SK-N-SH (cell line): ENCODE measurements at regions not wholly inside any gene's neighbourhood (a gene's known extent, or its start where the extent isn't known, plus 50 kb on each side); places are given as distances from the start of the nearest gene placed in this dataset.

Experiments
- CTCF ChIA-PET: fragments of 300-600, 350-600 bp; formaldehyde crosslinking; extraction: SDS; loops from one replicate; lab custom pipeline; 2021; lab: Yijun Ruan, JAX
- POLR2A ChIA-PET: fragments of 350-600 bp; sonication (Branson Sonifier 250); formaldehyde crosslinking; extraction: SDS; loops from one replicate; lab custom pipeline; 2020; ENCODE audit warnings: antibody characterized with exemption, inconsistent platforms; lab: Yijun Ruan, JAX
- DNase-seq: peaks from one replicate; pipeline ENCODE4 v3.0.0; 2012
- H2AFZ ChIP-seq: fragments of 200-600 bp; sonication (generic); 2 replicates; pipeline ENCODE4 v1.8.1; 2016; ENCODE audit warnings: antibody characterized with exemption, mild to moderate bottlenecking, low read depth
- H3F3A ChIP-seq: fragments of 200-600 bp; sonication (generic); replicated peaks from 2 replicates; pipeline ENCODE3; 2016; ENCODE audit warnings: antibody characterized with exemption, mild to moderate bottlenecking; ENCODE audit not compliant: insufficient read depth
- H3K27ac ChIP-seq, 2 experiments: fragments of 200-500 bp in 1 of 2; fragments of 200-600 bp in 1 of 2; sonication (Bioruptor generic) in 1 of 2; sonication (generic), shearing (Covaris generic) in 1 of 2; 2 replicates each; pipeline versions ENCODE4 v1.5.1 to v1.6.1; 2014 to 2016; ENCODE audit warnings: low read depth in 2 of 2, inconsistent platforms in 1 of 2, low read length in 1 of 2, mild to moderate bottlenecking in 1 of 2, mixed read lengths in 1 of 2
- H3K27me3 ChIP-seq: fragments of 200-600 bp; sonication (generic), shearing (Covaris generic); 2 replicates; pipeline ENCODE4 v1.6.1; 2016; ENCODE audit warnings: mixed run types; ENCODE audit not compliant: insufficient read depth
- H3K36me3 ChIP-seq, 2 experiments: fragments of 200-500 bp in 1 of 2; fragments of 200-600 bp in 1 of 2; sonication (Bioruptor generic) in 1 of 2; sonication (generic) in 1 of 2; replicated peaks in 1 of 2; 2 replicates each; pipeline versions ENCODE3 to v1.5.1; 2014 to 2016; ENCODE audit warnings: low read length in 1 of 2, mild to moderate bottlenecking in 1 of 2; ENCODE audit not compliant: insufficient read depth in 2 of 2, control insufficient read depth in 1 of 2
- H3K4me1 ChIP-seq, 2 experiments: fragments of 200-500 bp in 1 of 2; fragments of 200-600 bp in 1 of 2; sonication (Bioruptor generic) in 1 of 2; sonication (generic), shearing (Covaris generic) in 1 of 2; 2 replicates each; pipeline versions ENCODE4 v1.5.1 to v1.6.1; 2014 to 2016; ENCODE audit warnings: low read depth in 1 of 2, low read length in 1 of 2, mixed run types in 1 of 2; ENCODE audit not compliant: insufficient read depth in 2 of 2, control insufficient read depth in 1 of 2
- H3K4me2 ChIP-seq: fragments of 200-600 bp; sonication (generic), shearing (Covaris generic); 2 replicates; pipeline ENCODE4 v1.6.1; 2017; ENCODE audit warnings: mixed run types
- H3K4me3 ChIP-seq, 2 experiments: fragments of 200-500 bp in 1 of 2; fragments of 200-600 bp in 1 of 2; sonication (Bioruptor generic) in 1 of 2; sonication (generic), shearing (Covaris generic) in 1 of 2; 2 replicates each; pipeline versions ENCODE4 v1.5.1 to v1.8.1; 2014 to 2016; ENCODE audit warnings: low read depth in 2 of 2, inconsistent platforms in 1 of 2, low read length in 1 of 2, mild to moderate bottlenecking in 1 of 2, mixed read lengths in 1 of 2, moderate library complexity in 1 of 2
- H3K79me2 ChIP-seq: fragments of 200-600 bp; sonication (generic); 2 replicates; pipeline ENCODE4 v1.8.1; 2017; ENCODE audit warnings: mild to moderate bottlenecking; ENCODE audit not compliant: insufficient read depth
- H3K9ac ChIP-seq: fragments of 200-600 bp; sonication (generic); 2 replicates; pipeline ENCODE4 v1.6.1; 2017; ENCODE audit warnings: mixed run types
- H3K9me2 ChIP-seq: fragments of 200-600 bp; sonication (generic); 2 replicates; pipeline ENCODE4 v1.6.1; 2017; ENCODE audit warnings: mixed run types
- H3K9me3 ChIP-seq: fragments of 200-600 bp; sonication (generic); 2 replicates; pipeline ENCODE4 v1.6.1; 2017; ENCODE audit warnings: mixed run types, mild to moderate bottlenecking, moderate library complexity
- H4K20me1 ChIP-seq: fragments of 200-600 bp; sonication (generic); 2 replicates; pipeline ENCODE4 v1.6.1; 2017; ENCODE audit warnings: mild to moderate bottlenecking, mixed run types; ENCODE audit not compliant: insufficient read depth
- CHD2 ChIP-seq: fragments of 150-350 bp; IDR thresholded peaks from 2 replicates; pipeline ENCODE4 v1.6.1; 2018; ENCODE audit warnings: low read length; ENCODE audit not compliant: partially characterized antibody
- EP300 ChIP-seq, 2 experiments: IDR thresholded peaks; 2 replicates each; pipeline versions ENCODE4 v1.4.0 to v1.6.1; 2012; ENCODE audit warnings: borderline replicate concordance in 1 of 2, low read depth in 1 of 2, low read length in 1 of 2
- POLR2AphosphoS5 ChIP-seq: IDR thresholded peaks from 2 replicates; pipeline ENCODE4 v1.6.1; 2012; ENCODE audit warnings: low read depth, low read length
- RAD21 ChIP-seq: IDR thresholded peaks from 2 replicates; pipeline ENCODE4 v1.6.1; 2012; ENCODE audit warnings: mild to moderate bottlenecking, low read length
- TAF1 ChIP-seq: IDR thresholded peaks from 2 replicates; pipeline ENCODE4 v1.6.1; 2012; ENCODE audit warnings: low read depth, mild to moderate bottlenecking, low read length, moderate library complexity, borderline replicate concordance
- WGBS: methylation state at CpG from one replicate; pipeline ENCODE4 v1.1.6; 2017; ENCODE audit warnings: low lambda C conversion rate; 5-methylcytosine and 5-hydroxymethylcytosine counted together
- TF ChIP-seq, protein P1 (sequence below): fragments of 150-350 bp; IDR thresholded peaks from 2 replicates; pipeline ENCODE4 v1.6.1; 2016; ENCODE audit warnings: mild to moderate bottlenecking, low read depth, low read length
- TF ChIP-seq, protein P2 (sequence below): IDR thresholded peaks from 2 replicates; pipeline ENCODE4 v1.6.1; 2012; ENCODE audit warnings: mild to moderate bottlenecking, low read depth, low read length, moderate library complexity
- TF ChIP-seq, protein P3 (sequence below): IDR thresholded peaks from 2 replicates; pipeline ENCODE4 v1.4.0; 2012; ENCODE audit warnings: low read depth, borderline replicate concordance

DNA sequence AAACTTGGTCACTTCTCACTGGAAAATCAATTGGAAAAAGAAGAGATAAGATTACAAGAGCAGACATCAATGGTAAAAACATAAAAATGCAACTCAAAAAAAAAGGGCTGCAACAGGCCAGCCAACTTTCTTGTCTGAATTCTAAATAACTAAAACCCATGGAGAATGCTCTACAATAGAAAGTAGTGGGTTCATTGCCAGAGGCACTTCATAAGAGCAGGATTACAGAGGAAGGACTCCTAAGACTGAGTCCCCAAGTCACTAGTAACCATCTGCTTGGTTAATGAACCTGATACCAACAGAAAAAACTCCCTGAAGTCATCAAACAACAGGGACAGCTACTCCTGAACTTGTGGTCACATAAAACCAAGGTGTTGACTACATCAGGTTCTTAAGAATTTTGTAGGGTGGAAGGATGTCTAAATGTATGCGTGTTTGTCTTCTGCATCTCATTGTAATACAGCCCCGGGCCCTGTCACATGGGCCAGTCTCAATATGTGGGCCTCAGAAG lies 148.6 kb downstream of the IMPG2 start:
- Histone ChIP-seq H2AFZ (no peak overlapping the region), H3K4me1 (peaks cover 0 to 2% of the 10 kb centered on the region in 2 experiments; a peak in 1 of 4 replicates)
- WGBS: 92% methylated on average over 2 of the region's 2 CpGs
- no peak for TF ChIP-seq TAF1
- TF ChIP-seq, protein P1, sequence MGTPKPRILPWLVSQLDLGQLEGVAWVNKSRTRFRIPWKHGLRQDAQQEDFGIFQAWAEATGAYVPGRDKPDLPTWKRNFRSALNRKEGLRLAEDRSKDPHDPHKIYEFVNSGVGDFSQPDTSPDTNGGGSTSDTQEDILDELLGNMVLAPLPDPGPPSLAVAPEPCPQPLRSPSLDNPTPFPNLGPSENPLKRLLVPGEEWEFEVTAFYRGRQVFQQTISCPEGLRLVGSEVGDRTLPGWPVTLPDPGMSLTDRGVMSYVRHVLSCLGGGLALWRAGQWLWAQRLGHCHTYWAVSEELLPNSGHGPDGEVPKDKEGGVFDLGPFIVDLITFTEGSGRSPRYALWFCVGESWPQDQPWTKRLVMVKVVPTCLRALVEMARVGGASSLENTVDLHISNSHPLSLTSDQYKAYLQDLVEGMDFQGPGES: no peak
- TF ChIP-seq, protein P2, sequence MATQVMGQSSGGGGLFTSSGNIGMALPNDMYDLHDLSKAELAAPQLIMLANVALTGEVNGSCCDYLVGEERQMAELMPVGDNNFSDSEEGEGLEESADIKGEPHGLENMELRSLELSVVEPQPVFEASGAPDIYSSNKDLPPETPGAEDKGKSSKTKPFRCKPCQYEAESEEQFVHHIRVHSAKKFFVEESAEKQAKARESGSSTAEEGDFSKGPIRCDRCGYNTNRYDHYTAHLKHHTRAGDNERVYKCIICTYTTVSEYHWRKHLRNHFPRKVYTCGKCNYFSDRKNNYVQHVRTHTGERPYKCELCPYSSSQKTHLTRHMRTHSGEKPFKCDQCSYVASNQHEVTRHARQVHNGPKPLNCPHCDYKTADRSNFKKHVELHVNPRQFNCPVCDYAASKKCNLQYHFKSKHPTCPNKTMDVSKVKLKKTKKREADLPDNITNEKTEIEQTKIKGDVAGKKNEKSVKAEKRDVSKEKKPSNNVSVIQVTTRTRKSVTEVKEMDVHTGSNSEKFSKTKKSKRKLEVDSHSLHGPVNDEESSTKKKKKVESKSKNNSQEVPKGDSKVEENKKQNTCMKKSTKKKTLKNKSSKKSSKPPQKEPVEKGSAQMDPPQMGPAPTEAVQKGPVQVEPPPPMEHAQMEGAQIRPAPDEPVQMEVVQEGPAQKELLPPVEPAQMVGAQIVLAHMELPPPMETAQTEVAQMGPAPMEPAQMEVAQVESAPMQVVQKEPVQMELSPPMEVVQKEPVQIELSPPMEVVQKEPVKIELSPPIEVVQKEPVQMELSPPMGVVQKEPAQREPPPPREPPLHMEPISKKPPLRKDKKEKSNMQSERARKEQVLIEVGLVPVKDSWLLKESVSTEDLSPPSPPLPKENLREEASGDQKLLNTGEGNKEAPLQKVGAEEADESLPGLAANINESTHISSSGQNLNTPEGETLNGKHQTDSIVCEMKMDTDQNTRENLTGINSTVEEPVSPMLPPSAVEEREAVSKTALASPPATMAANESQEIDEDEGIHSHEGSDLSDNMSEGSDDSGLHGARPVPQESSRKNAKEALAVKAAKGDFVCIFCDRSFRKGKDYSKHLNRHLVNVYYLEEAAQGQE: no peak
- TF ChIP-seq, protein P3, sequence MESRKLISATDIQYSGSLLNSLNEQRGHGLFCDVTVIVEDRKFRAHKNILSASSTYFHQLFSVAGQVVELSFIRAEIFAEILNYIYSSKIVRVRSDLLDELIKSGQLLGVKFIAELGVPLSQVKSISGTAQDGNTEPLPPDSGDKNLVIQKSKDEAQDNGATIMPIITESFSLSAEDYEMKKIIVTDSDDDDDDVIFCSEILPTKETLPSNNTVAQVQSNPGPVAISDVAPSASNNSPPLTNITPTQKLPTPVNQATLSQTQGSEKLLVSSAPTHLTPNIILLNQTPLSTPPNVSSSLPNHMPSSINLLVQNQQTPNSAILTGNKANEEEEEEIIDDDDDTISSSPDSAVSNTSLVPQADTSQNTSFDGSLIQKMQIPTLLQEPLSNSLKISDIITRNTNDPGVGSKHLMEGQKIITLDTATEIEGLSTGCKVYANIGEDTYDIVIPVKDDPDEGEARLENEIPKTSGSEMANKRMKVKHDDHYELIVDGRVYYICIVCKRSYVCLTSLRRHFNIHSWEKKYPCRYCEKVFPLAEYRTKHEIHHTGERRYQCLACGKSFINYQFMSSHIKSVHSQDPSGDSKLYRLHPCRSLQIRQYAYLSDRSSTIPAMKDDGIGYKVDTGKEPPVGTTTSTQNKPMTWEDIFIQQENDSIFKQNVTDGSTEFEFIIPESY: no peak
- no peak for TF ChIP-seq EP300 (IDR thresholded peaks at IDR 0.05; ENCODE audit: borderline replicate concordance in 1 of 2, low read depth in 1 of 2, low read length in 1 of 2)
- TF ChIP-seq CHD2: no peak
- no peak for TF ChIP-seq POLR2AphosphoS5
- no peak for TF ChIP-seq RAD21
- TF ChIP-seq, all 33 proteins: peak for 0
- H4K20me1 ChIP-seq: no peaks in the 10 kb centered on the region
- no peak overlapping the region for H3K4me3 ChIP-seq
- H3K9me3 ChIP-seq: no peaks in the 10 kb centered on the region
- no peak overlapping the region for H3K27ac ChIP-seq
- H3K4me2 ChIP-seq: no peak overlapping the region
- no peaks in the 10 kb centered on the region for H3K79me2 ChIP-seq
- no peak for DNase-seq
- no peaks in the 10 kb centered on the region for H3K27me3 ChIP-seq
- H3K9me2 ChIP-seq: no peaks in the 10 kb centered on the region
- no peak overlapping the region for H3K9ac ChIP-seq
- ChIA-PET CTCF (no interaction called here), POLR2A (no interaction called here)
- no peaks in the 10 kb centered on the region for H3F3A ChIP-seq
- no peaks in the 10 kb centered on the region for H3K36me3 ChIP-seq
